ENCODE measurements at regions not wholly inside any gene's neighbourhood (a gene's known extent, or its start where the extent isn't known, plus 50 kb on each side); places are given as distances from the start of the nearest gene placed in this dataset.

DNA sequence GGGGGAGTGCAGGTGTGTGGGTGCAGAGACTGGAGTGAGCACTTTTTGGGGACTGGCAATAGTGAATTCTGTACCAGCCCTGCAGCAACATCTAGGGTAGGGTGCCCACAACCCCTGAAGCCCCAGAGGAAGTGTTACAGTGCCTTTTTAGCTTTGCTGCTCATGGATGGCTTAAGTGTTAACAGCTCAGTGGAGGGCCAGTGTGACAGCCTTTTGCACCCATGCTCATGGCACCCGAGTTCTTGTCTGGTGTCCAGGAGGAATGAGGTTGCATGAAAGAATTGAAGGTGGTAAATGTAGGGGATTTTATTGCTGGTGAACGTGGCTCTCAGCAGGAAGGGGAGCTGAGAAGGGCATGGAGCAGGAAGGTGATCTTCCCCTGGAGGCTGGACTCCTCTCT, 107.3 kb downstream of the MRPL36 start:
- no peak for DNase-seq (ENCODE audit: low spot score)
- no peaks in the 10 kb centered on the region for H3K9me2 ChIP-seq (ENCODE audit: insufficient read depth, low read length)
- H2AFZ ChIP-seq (ENCODE audit: low read length): no peak overlapping the region
- H4K20me1 ChIP-seq (ENCODE audit: insufficient read depth, low read length): no peaks in the 10 kb centered on the region
- no peak overlapping the region for H3K4me3 ChIP-seq (ENCODE audit: low read depth, low read length, poor library complexity, severe bottlenecking)
- H3K36me3 ChIP-seq (ENCODE audit: insufficient read depth, low read length): no peaks in the 10 kb centered on the region
- no peaks in the 10 kb centered on the region for H3K79me2 ChIP-seq (ENCODE audit: insufficient read depth, low read depth, low read length)
- no peak overlapping the region for H3K4me2 ChIP-seq (ENCODE audit: low read length)
- CTCF ChIA-PET (ENCODE audit: unreplicated experiment): interaction anchor here (0.6 kb wide), 1 partner anchor 486 kb away, joined by 3 read pairs; no protein-coding TSS in a partner anchor
- no peak for TF ChIP-seq EZH2phosphoT487 (IDR thresholded peaks at IDR 0.05; ENCODE audit: borderline replicate concordance, low read depth, low read length)
- TF ChIP-seq, protein P1, sequence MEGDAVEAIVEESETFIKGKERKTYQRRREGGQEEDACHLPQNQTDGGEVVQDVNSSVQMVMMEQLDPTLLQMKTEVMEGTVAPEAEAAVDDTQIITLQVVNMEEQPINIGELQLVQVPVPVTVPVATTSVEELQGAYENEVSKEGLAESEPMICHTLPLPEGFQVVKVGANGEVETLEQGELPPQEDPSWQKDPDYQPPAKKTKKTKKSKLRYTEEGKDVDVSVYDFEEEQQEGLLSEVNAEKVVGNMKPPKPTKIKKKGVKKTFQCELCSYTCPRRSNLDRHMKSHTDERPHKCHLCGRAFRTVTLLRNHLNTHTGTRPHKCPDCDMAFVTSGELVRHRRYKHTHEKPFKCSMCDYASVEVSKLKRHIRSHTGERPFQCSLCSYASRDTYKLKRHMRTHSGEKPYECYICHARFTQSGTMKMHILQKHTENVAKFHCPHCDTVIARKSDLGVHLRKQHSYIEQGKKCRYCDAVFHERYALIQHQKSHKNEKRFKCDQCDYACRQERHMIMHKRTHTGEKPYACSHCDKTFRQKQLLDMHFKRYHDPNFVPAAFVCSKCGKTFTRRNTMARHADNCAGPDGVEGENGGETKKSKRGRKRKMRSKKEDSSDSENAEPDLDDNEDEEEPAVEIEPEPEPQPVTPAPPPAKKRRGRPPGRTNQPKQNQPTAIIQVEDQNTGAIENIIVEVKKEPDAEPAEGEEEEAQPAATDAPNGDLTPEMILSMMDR (conservative IDR thresholded peaks at IDR 0.05; ENCODE audit: low read length): no peak
- POLR2A ChIA-PET: no interaction called here
- H3K4me1 ChIP-seq (ENCODE audit: insufficient read depth, low read length, poor library complexity, severe bottlenecking): no peaks in the 10 kb centered on the region
- BruUV-seq (replicated peaks): no TSS peak
- H3K9me3 ChIP-seq (ENCODE audit: low read length): no peaks in the 10 kb centered on the region
- no peak overlapping the region for H3K27ac ChIP-seq (ENCODE audit: low read depth, low read length, poor library complexity, severe bottlenecking)
- intact Hi-C loops (cut with micrococcal nuclease; ENCODE audit: unreplicated experiment): no loop called here

DNA sequence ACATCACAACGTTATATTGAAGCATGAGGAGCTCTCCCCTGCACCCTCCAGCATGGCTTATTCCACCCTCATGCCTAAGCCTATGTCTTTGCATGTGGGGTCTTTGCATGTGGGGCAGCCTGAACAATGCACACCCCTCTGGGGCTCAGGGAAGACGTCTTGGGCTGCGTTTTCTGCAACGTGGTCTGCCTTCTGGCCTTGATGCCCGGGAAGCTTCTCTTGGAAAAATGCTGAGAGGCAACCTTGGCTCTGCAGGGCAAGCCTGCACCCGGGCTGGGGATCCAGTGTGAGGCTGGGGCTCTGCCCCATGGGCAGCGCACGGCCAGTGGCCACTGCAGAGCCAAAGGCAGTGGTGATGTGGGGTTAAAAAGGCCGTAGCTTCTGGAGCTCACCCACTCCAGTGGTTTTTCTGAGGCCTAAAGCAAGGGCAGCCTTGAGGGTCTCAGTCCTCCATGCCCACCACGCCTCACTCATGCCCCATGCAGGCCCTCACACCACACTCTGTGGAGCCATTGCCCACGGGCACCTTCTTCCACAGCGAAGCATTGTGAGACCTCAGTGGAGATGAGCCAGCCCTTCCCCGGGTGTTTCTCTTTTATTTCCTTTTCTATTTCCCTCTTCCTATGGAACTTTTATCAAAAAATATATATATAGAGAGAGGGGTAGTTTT, 112.2 kb downstream of the MRPL36 start:
- Histone ChIP-seq H3K36me3 (ENCODE audit: insufficient read depth, low read length) (no peaks in the 10 kb centered on the region), H3K9me2 (ENCODE audit: insufficient read depth, low read length) (no peaks in the 10 kb centered on the region), H3K79me2 (ENCODE audit: insufficient read depth, low read depth, low read length) (no peaks in the 10 kb centered on the region), H4K20me1 (ENCODE audit: insufficient read depth, low read length) (no peaks in the 10 kb centered on the region), H2AFZ (ENCODE audit: low read length) (no peak overlapping the region), H3K27ac (ENCODE audit: low read depth, low read length, poor library complexity, severe bottlenecking) (no peak overlapping the region), H3K9me3 (ENCODE audit: low read length) (no peaks in the 10 kb centered on the region), H3K4me1 (ENCODE audit: insufficient read depth, low read length, poor library complexity, severe bottlenecking) (peaks cover 18% of the 10 kb centered on the region), H3K4me3 (ENCODE audit: low read depth, low read length, poor library complexity, severe bottlenecking) (no peak overlapping the region), H3K4me2 (ENCODE audit: low read length) (no peak overlapping the region)
- BruUV-seq (replicated peaks): no TSS peak
- intact Hi-C loops (cut with micrococcal nuclease; ENCODE audit: unreplicated experiment): no loop called here
- POLR2A ChIA-PET: no interaction called here
- CTCF ChIA-PET (ENCODE audit: unreplicated experiment): no interaction called here
- TF ChIP-seq EZH2phosphoT487 (IDR thresholded peaks at IDR 0.05; ENCODE audit: borderline replicate concordance, low read depth, low read length): no peak
- TF ChIP-seq, protein P1 (conservative IDR thresholded peaks at IDR 0.05; ENCODE audit: low read length): no peak
- DNase-seq (ENCODE audit: low spot score): no peak

DNA sequence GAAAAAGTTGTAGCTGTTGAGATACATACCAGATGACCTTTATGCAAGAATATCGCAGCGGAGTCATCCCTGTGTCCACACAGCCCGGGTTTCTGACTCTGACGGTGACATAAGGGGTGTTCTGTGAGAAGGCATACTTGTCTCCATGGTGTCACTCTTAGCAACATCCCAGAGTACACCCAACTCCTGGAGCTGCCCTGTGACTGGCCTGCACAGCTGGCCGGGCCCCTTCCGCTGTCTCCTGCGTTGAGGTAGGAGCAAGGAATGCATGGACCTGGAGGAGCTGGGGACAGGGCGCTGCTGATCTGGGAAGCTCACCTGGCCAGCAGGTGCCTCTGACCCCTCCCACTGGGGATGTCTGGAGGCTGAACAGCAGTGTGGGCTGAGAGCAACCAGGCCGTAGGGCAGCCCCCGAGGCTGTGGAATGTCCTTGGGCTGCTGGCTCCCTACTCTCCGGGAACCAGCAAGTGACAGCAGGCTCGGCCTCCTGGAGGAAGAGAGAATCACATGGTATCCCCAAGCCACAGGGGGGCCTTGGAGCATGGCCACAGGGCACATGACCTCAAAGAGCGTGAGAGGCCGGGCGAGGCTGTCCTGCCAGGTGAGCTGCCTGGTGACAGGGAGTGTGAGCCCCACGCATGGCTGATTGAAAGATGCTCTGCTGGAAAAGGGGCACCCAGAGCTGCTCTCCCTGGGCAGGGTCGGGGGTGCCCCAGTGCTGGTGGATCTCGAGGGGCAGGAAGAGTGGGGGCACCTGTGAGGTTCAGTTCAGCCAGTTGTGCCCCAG, 113.4 kb downstream of the MRPL36 start:
- peaks cover 18% of the 10 kb centered on the region for H3K4me1 ChIP-seq (ENCODE audit: insufficient read depth, low read length, poor library complexity, severe bottlenecking)
- H4K20me1 ChIP-seq (ENCODE audit: insufficient read depth, low read length): no peaks in the 10 kb centered on the region
- POLR2A ChIA-PET: no interaction called here
- no TSS peak for BruUV-seq (replicated peaks)
- intact Hi-C loops (cut with micrococcal nuclease; ENCODE audit: unreplicated experiment): no loop called here
- no peak for TF ChIP-seq EZH2phosphoT487 (IDR thresholded peaks at IDR 0.05; ENCODE audit: borderline replicate concordance, low read depth, low read length)
- TF ChIP-seq, protein P1 (conservative IDR thresholded peaks at IDR 0.05; ENCODE audit: low read length): no peak
- H3K9me3 ChIP-seq (ENCODE audit: low read length): no peaks in the 10 kb centered on the region
- no peak overlapping the region for H3K4me2 ChIP-seq (ENCODE audit: low read length)
- no peaks in the 10 kb centered on the region for H3K9me2 ChIP-seq (ENCODE audit: insufficient read depth, low read length)
- H3K27ac ChIP-seq (ENCODE audit: low read depth, low read length, poor library complexity, severe bottlenecking): no peak overlapping the region
- H3K36me3 ChIP-seq (ENCODE audit: insufficient read depth, low read length): no peaks in the 10 kb centered on the region
- CTCF ChIA-PET (ENCODE audit: unreplicated experiment): no interaction called here
- H3K79me2 ChIP-seq (ENCODE audit: insufficient read depth, low read depth, low read length): no peaks in the 10 kb centered on the region
- H3K4me3 ChIP-seq (ENCODE audit: low read depth, low read length, poor library complexity, severe bottlenecking): no peak overlapping the region
- no peak for DNase-seq (ENCODE audit: low spot score)
- H2AFZ ChIP-seq (ENCODE audit: low read length): no peak overlapping the region

All from OCI-LY7 (cell line).